HCT116 (cell line): ENCODE measurements at regions not wholly inside any gene's neighbourhood (a gene's known extent, or its start where the extent isn't known, plus 50 kb on each side); places are given as distances from the start of the nearest gene placed in this dataset.

Source experiments
- CEBPB ChIP-seq: IDR thresholded peaks from 2 replicates; pipeline ENCODE4 v1.6.1; 2012; ENCODE audit warnings: low read depth
- CTCF ChIP-seq, 3 experiments: fragments of 200-600 bp in 1 of 3; sonication (generic) in 1 of 3; IDR thresholded peaks in 2 of 3; conservative IDR thresholded peaks in 1 of 3; 2 replicates each; pipeline ENCODE4 v1.5.1; 2012 to 2017; ENCODE audit warnings: low read depth in 2 of 3, low read length in 2 of 3, antibody characterized with exemption in 1 of 3, borderline replicate concordance in 1 of 3, control low read depth in 1 of 3, mild to moderate bottlenecking in 1 of 3, mixed read lengths in 1 of 3, mixed run types in 1 of 3, moderate library complexity in 1 of 3; ENCODE audit not compliant: insufficient read depth in 1 of 3
- EZH2 ChIP-seq: fragments of 200-600 bp; sonication (generic); IDR thresholded peaks from 2 replicates; pipeline ENCODE4 v1.6.1; 2017; ENCODE audit warnings: antibody characterized with exemption, mixed run types
- EZH2phosphoT487 ChIP-seq: fragments of 200-600 bp; IDR thresholded peaks from 2 replicates; pipeline ENCODE4 v1.6.1; 2018; ENCODE audit warnings: antibody characterized with exemption, borderline replicate concordance
- JUND ChIP-seq: IDR thresholded peaks from 2 replicates; pipeline ENCODE4 v1.6.1; 2012
- POLR2A ChIP-seq: IDR thresholded peaks from 2 replicates; pipeline ENCODE4 v1.7.0; 2011; ENCODE audit warnings: borderline replicate concordance; ENCODE audit not compliant: insufficient read depth, insufficient read length; ENCODE audit errors: extremely low read depth
- POLR2AphosphoS5 ChIP-seq: IDR thresholded peaks from 2 replicates; pipeline ENCODE4 v1.6.1; 2011; ENCODE audit warnings: mild to moderate bottlenecking, low read depth, low read length, moderate library complexity
- RAD21 ChIP-seq: IDR thresholded peaks from 2 replicates; pipeline ENCODE4 v1.6.1; 2012; ENCODE audit warnings: low read depth, mild to moderate bottlenecking
- REST ChIP-seq: IDR thresholded peaks from 2 replicates; pipeline ENCODE4 v1.6.1; 2012; ENCODE audit warnings: low read depth
- ZFX ChIP-seq: fragments of 450-650 bp; IDR thresholded peaks from 2 replicates; pipeline ENCODE4 v1.6.1; 2017
- TF ChIP-seq, protein P1 (sequence below): IDR thresholded peaks from 2 replicates; pipeline ENCODE4 v1.6.1; 2012

GRCh38 chr6:167754691-167755090 lies 72.0 kb upstream of the AFDN start:
- TF ChIP-seq CTCF (IDR thresholded peaks at IDR 0.05 in 2 of 3, conservative IDR thresholded peaks at IDR 0.05 in 1 of 3; ENCODE audit: borderline replicate concordance in 1 of 3, insufficient read depth in 1 of 3, low read depth in 2 of 3, low read length in 2 of 3) (no peak), POLR2A (no peak), POLR2AphosphoS5 (no peak), CEBPB (no peak), EZH2phosphoT487 (no peak), ZFX (no peak), REST (no peak), RAD21 (no peak), JUND (no peak), EZH2 (no peak)
- TF ChIP-seq, protein P1, sequence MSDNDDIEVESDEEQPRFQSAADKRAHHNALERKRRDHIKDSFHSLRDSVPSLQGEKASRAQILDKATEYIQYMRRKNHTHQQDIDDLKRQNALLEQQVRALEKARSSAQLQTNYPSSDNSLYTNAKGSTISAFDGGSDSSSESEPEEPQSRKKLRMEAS, result no peak
